ENCODE measurements at regions not wholly inside any gene's neighbourhood (a gene's known extent, or its start where the extent isn't known, plus 50 kb on each side); places are given as distances from the start of the nearest gene placed in this dataset.
"Not testable (repeated sequence)": the region's sequence is repeated elsewhere in the genome, so short reads cannot be mapped to it uniquely, and the experiment has no call there.

DNA sequence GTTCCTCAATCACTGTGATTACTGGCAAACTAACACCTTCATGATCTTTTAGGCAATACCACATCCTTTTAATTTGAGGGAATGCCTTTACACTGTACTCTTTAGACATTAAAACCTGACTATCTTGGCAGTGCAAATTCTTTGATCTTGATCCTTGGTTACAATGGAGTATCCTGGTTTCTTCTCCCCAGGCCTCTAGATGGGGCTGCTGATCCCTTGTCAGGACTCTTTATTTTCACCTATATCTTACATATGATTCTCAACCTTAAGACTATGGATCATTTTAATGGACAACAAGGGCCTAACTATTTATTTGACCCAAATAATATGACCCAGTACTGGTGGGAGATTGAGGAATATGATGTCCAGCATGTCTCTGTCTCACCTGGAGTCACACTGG is 1005.5 kb upstream of the INTU start:
- no peak for DNase-seq (ENCODE audit: low read depth in 2 of 3, low spot score in 1 of 3)

GRCh38 chr4:126628933-126629332 is 1003.8 kb upstream of the INTU start:
- no peak for DNase-seq (ENCODE audit: low read depth in 2 of 3, low spot score in 1 of 3)

GRCh38 chr4:126630230-126630629 is 1002.5 kb upstream of the INTU start:
- no peak for DNase-seq (ENCODE audit: low read depth in 2 of 3, low spot score in 1 of 3)

DNA sequence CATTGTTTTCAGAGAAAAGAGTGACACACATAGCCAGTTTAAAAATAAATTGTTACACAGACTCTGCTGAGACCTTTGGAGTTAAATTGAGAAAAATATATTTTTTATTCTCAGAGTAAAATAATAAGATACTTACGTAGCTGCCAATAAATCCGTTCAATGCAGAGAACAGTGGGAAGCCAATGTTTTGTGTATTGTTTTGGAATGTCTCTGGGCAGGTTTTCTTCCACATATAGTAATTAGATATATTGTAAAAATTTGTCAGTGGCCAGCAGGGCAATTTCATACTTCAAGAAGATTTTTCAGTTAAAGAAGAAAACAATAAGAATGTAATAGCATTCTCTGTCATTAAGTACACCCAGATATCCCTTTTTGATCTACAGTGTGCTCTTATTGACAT is 999.5 kb upstream of the INTU start:
- DNase-seq (ENCODE audit: low read depth in 2 of 3, low spot score in 1 of 3), result no peak

- DNase-seq (ENCODE audit: low read depth in 2 of 3, low spot score in 1 of 3), result no peak
Observed at GRCh38 chr4:126637706-126638105, 995.1 kb upstream of the INTU start.

- DNase-seq (ENCODE audit: low read depth in 2 of 3, low spot score in 1 of 3), result no peak
Observed at GRCh38 chr4:126647320-126647719, 985.4 kb upstream of the INTU start.

DNA sequence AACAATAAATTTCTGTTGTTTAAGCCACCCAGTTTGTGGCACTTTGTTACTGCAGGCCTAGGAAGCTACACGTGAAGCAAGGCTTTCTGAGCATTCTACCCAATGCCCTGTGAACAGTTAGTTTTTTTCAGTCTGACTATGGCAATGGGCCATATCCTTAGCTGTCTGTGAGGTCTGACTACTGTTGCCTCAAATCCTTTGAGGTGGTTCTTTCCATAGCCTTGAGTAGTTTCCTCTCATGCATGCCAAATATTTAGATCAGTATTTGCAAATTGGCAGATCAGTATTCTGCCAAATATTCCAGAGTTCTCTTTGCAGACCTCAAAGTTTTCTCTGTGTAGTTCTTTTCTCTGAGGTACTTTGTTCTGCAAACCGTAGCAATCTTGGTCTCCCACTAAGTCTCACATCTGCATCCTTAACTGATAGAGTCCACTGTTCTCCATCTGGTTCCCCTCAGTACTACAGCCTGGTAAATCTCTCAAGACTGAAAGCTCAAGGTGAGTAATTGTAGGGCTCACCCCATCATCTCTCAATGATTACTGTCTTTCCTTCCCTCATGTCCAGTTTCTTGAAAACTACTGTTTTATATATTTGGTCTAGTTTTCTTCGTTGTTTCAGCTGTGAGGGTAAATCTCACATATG is 984.9 kb upstream of the INTU start:
- DNase-seq (ENCODE audit: low read depth in 2 of 3, low spot score in 1 of 3), result no peak

DNA sequence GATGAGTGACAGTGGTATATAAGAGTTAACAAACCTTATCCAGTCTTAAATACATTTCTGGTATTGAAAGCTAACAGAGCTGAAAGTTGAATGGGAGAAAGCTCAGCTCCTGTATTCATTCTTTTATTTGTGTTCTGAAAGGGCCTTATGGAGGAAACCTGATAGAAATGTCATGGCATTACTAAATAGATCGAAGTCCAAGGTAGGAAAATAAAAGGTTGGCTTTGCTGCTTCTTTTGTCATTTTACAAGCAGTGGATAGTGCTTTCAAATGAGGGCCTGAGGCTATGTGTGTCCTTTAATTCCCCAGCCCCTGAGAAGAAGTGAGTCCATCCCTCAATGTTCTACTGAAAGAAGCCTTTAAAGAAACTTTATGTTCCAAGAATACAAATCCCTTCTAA is 974.3 kb upstream of the INTU start:
- no peak for DNase-seq (ENCODE audit: low read depth in 2 of 3, low spot score in 1 of 3)

GRCh38 chr4:126661194-126661593 is 971.6 kb upstream of the INTU start:
- no peak for DNase-seq (ENCODE audit: low read depth in 2 of 3, low spot score in 1 of 3)

GRCh38 chr4:126664839-126665238 is 967.9 kb upstream of the INTU start:
- DNase-seq (ENCODE audit: low read depth in 2 of 3, low spot score in 1 of 3), result no peak

GRCh38 chr4:126670038-126670437 is 962.7 kb upstream of the INTU start:
- not testable (repeated sequence) for DNase-seq (ENCODE audit: low read depth in 2 of 3, low spot score in 1 of 3)

- no peak for DNase-seq (ENCODE audit: low read depth in 2 of 3, low spot score in 1 of 3)
Observed at GRCh38 chr4:126678618-126679017, 954.1 kb upstream of the INTU start.

GRCh38 chr4:126679303-126679702 is 953.5 kb upstream of the INTU start:
- no peak for DNase-seq (ENCODE audit: low read depth in 2 of 3, low spot score in 1 of 3)

- DNase-seq (ENCODE audit: low read depth in 2 of 3, low spot score in 1 of 3), result no peak
Observed at GRCh38 chr4:126682250-126682649, 950.5 kb upstream of the INTU start.

DNA sequence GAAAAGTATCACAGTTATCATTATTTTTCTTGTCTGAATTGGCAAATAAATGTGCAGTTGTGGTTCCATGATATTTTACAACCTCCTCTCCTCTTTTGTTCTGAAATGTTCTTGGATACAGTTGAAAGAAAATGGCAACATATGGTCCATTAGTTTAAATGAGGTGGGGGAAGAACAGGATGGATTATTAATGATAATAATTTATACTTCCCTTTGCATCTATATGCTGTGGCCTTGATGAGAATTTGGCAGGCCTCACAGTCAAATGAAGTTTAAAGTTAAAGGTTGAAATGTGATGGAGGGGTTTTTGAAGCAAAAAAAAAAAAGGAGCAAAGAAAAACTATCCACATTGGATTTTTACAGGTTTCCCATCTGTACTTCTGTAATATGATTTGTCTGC is 946.3 kb upstream of the INTU start:
- DNase-seq (ENCODE audit: low read depth in 2 of 3, low spot score in 1 of 3), result no peak

- no peak for DNase-seq (ENCODE audit: low read depth in 2 of 3, low spot score in 1 of 3)
Observed at GRCh38 chr4:126687655-126688358, 945.0 kb upstream of the INTU start.

DNA sequence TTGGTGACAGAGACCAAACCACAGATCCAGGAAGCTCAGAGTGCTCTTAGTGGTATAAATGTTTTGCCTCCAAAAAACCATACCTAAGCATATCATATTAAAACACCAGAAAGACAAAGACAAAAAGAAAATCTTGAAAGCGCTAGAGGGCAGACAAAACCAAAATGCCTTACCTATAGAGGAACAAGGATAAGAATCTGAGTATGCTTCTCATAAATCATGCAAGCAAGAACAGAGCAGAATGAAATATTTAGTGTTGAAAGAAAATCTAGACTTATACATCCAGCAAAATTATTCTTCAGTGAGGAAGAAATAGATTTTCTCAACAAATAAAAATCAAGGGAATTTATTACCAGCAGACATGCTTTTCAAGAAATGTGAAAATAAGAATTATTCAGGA is 941.0 kb upstream of the INTU start:
- DNase-seq (ENCODE audit: low read depth in 2 of 3, low spot score in 1 of 3), result no peak

DNA sequence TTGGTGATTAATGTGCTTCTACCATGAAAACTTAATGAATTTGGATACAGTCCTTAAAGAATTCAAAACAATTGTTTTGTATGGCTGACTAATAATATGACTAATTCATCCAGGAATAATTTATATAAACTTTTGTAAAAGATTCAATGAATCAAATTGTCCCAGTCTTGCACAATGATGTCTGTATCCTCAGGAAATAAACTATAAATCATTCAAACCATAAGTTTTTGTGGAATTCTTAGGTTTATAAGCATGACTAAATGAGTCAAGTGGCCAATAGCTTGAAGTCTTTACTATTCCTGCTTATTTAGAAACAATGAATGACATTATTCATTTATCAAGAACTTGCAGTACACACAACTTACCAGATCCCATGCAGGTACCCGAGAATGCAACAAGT is 935.0 kb upstream of the INTU start:
- no peak for DNase-seq (ENCODE audit: low read depth in 2 of 3, low spot score in 1 of 3)

DNA sequence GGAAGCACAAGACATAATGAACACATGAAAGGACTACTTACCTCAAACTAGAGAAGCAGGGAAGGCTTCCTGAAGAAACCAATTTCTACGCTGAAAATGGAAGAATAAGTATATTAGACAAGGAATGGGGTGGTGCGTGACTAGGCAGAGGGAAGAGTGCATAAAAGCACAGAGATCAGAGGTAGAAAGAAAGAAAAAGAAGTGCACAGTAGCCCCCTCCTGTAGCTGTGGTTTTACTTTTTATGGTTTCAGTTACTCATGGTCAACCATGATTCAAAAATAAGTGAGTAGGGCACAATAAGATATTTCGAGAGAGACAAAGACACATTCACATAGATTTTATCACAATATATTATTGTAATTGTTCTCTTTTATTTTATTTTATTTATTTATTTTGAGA is 934.5 kb upstream of the INTU start:
- DNase-seq (ENCODE audit: low read depth in 2 of 3, low spot score in 1 of 3), result no peak

DNA sequence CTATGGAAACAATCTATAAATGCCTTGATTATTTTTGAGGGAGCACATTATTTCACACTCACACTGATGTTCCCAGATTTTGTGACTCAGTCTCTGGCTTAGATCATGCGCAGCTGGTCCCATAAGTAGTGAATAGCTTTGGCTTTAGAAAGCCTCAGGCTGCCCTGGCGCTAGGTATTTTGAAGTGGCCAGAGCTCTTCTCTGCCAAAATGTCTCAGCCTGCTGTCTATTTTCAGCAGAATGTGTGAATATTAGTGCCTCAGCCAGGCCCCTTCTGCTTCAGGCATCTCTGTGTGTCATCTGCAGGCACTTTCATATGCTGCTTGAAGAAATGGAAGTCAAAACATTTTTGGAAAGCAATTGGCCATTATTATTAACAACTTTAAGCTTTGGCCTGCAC is 931.0 kb upstream of the INTU start:
- DNase-seq (ENCODE audit: low read depth in 2 of 3, low spot score in 1 of 3), result no peak

DNA sequence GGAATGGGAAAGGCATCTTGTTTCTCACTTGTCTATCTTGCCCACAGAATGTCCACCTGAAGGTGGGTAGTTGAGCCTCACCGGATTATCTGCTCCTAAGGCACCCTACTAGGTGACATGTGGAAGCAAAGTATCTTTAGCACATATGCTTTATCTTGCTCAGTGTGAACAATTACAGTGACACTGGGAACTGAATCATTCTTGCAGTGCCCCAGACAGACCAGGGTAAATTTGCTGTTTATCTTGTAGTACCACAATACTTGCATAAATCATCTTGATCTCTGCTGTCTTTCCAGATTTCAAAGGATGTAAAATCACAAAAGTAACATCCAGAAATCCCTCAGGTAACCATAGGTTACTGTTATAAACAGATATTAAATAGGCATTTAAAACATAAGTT is 930.0 kb upstream of the INTU start:
- DNase-seq (ENCODE audit: low read depth in 2 of 3, low spot score in 1 of 3), result no peak

- no peak for DNase-seq (ENCODE audit: low read depth in 2 of 3, low spot score in 1 of 3)
Observed at GRCh38 chr4:126705266-126705665, 927.5 kb upstream of the INTU start.

- DNase-seq (ENCODE audit: low read depth in 2 of 3, low spot score in 1 of 3), result no peak
Observed at GRCh38 chr4:126708716-126709115, 924.0 kb upstream of the INTU start.

Data from stimulated activated CD4-positive, alpha-beta T cell treated with anti-CD3 and anti-CD28 coated beads, Interleukin-12 subunit alpha, Interleukin-12 subunit beta, amount 100 ng/mL, for 48 hours (primary cell).